A673 (cell line): ENCODE measurements at regions not wholly inside any gene's neighbourhood (a gene's known extent, or its start where the extent isn't known, plus 50 kb on each side); places are given as distances from the start of the nearest gene placed in this dataset.
"Not testable (repeated sequence)": the region's sequence is repeated elsewhere in the genome, so short reads cannot be mapped to it uniquely, and the experiment has no call there.

Source experiments
- BruUV-seq: library from RNA; stranded (reverse); fragments of 400-500 nt; replicated peaks from 2 replicates; lab custom pipeline; 2021; lab: Mats Ljungman, UMichigan
- CTCF ChIA-PET: fragments of 300-600 bp; sonication (Branson Sonifier 250); formaldehyde crosslinking; loops from one replicate; lab custom pipeline; 2022; ENCODE audit warnings: antibody characterized with exemption; lab: Charles Lee
- POLR2A ChIA-PET: fragments of 300-600 bp; sonication (Branson Sonifier 250); formaldehyde crosslinking; loops from one replicate; lab custom pipeline; 2022; ENCODE audit warnings: antibody characterized with exemption; ENCODE audit not compliant: low non-redundant PET; lab: Charles Lee
- DNase-seq: peaks from one replicate; pipeline ENCODE4 v3.0.0-alpha.2; 2015; ENCODE audit warnings: low spot score
- H3K27ac ChIP-seq: fragments of 200-600 bp; sonication (generic); 2 replicates; pipeline ENCODE4 v1.5.1; 2016; ENCODE audit warnings: mixed run types, low read depth, mild to moderate bottlenecking, mixed read lengths, antibody characterized with exemption, low read length; ENCODE audit not compliant: poor library complexity, severe bottlenecking
- H3K27me3 ChIP-seq: fragments of 200-600 bp; sonication (generic); replicated peaks from 2 replicates; pipeline ENCODE4 v1.6.1; 2017; ENCODE audit warnings: mixed run types, low read depth, mild to moderate bottlenecking, mixed read lengths, antibody characterized with exemption, low read length; ENCODE audit not compliant: insufficient read depth, poor library complexity
- H3K36me3 ChIP-seq: fragments of 200-600 bp; sonication (generic); 2 replicates; pipeline ENCODE4 v1.6.1; 2016; ENCODE audit warnings: mixed run types, mild to moderate bottlenecking, mixed read lengths, antibody characterized with exemption, low read length; ENCODE audit not compliant: insufficient read depth, poor library complexity, severe bottlenecking
- H3K4me1 ChIP-seq: fragments of 200-600 bp; sonication (generic); 2 replicates; pipeline ENCODE4 v1.6.1; 2017; ENCODE audit warnings: mixed run types, mild to moderate bottlenecking, mixed read lengths, antibody characterized with exemption, low read length; ENCODE audit not compliant: insufficient read depth, poor library complexity, severe bottlenecking
- H3K4me3 ChIP-seq: fragments of 200-600 bp; sonication (generic); 2 replicates; pipeline ENCODE4 v1.5.1; 2016; ENCODE audit warnings: low read depth, mixed run types, mild to moderate bottlenecking, mixed read lengths, low read length; ENCODE audit not compliant: poor library complexity, severe bottlenecking
- H3K9me3 ChIP-seq: fragments of 200-600 bp; sonication (generic); 2 replicates; pipeline ENCODE4 v1.6.1; 2016; ENCODE audit warnings: mixed run types, low read depth, mild to moderate bottlenecking, mixed read lengths, antibody characterized with exemption, low read length; ENCODE audit not compliant: poor library complexity, severe bottlenecking
- CTCF ChIP-seq: fragments of 300-800, 200-600 bp; sonication (generic); conservative IDR thresholded peaks from 2 replicates; pipeline ENCODE4 v1.5.1; 2017; ENCODE audit warnings: low read depth, mild to moderate bottlenecking, antibody characterized with exemption, low read length, moderate library complexity, mixed read lengths
- EZH2 ChIP-seq: fragments of 200-600 bp; sonication (generic); IDR thresholded peaks from 2 replicates; pipeline ENCODE4 v1.6.1; 2017; ENCODE audit warnings: borderline replicate concordance, low read depth, mild to moderate bottlenecking, mixed read lengths, antibody characterized with exemption, low read length; ENCODE audit not compliant: poor library complexity, severe bottlenecking
- intact Hi-C: fragments of 100-400 bp; cut with micrococcal nuclease; formaldehyde crosslinking; loops from one replicate; pipeline ENCODE4 v1.10.0; 2022; ENCODE audit not compliant: unreplicated experiment

- Histone ChIP-seq H3K36me3 (no peaks in the 10 kb centered on the region), H3K27me3 (no peaks in the 10 kb centered on the region), H3K4me3 (no peak overlapping the region), H3K27ac (no peak overlapping the region), H3K4me1 (no peaks in the 10 kb centered on the region), H3K9me3 (no peaks in the 10 kb centered on the region)
- BruUV-seq = no TSS peak
- no peak for TF ChIP-seq CTCF
- TF ChIP-seq EZH2 = no peak
- ChIA-PET CTCF (no interaction called here), POLR2A (no interaction called here)
- no peak for DNase-seq
- intact Hi-C loops = no loop called here
Observed at GRCh38 chr1:118481126-118481525, 296.1 kb upstream of the SPAG17 start.

GRCh38 chr1:118479351-118479750 lies 294.3 kb upstream of the SPAG17 start:
- no peaks in the 10 kb centered on the region for H3K4me1 ChIP-seq
- intact Hi-C loops = no loop called here
- no peaks in the 10 kb centered on the region for H3K9me3 ChIP-seq
- no peaks in the 10 kb centered on the region for H3K27me3 ChIP-seq
- ChIA-PET CTCF (no interaction called here), POLR2A (no interaction called here)
- no peak overlapping the region for H3K4me3 ChIP-seq
- no peaks in the 10 kb centered on the region for H3K36me3 ChIP-seq
- BruUV-seq = no TSS peak
- TF ChIP-seq CTCF = no peak
- TF ChIP-seq EZH2 = no peak
- DNase-seq = no peak
- H3K27ac ChIP-seq = no peak overlapping the region

- intact Hi-C loops = no loop called here
- no peak overlapping the region for H3K4me3 ChIP-seq
- H3K9me3 ChIP-seq = no peaks in the 10 kb centered on the region
- ChIA-PET CTCF (no interaction called here), POLR2A (no interaction called here)
- BruUV-seq = no TSS peak
- H3K27ac ChIP-seq = no peak overlapping the region
- H3K36me3 ChIP-seq = no peaks in the 10 kb centered on the region
- no peaks in the 10 kb centered on the region for H3K27me3 ChIP-seq
- no peaks in the 10 kb centered on the region for H3K4me1 ChIP-seq
- TF ChIP-seq EZH2 (no peak), CTCF (no peak)
- no peak for DNase-seq
Observed at GRCh38 chr1:118473825-118474224, 288.8 kb upstream of the SPAG17 start.

- intact Hi-C loops, H3K36me3 ChIP-seq, CTCF ChIA-PET, BruUV-seq, H3K27me3 ChIP-seq, H3K4me3 ChIP-seq, DNase-seq, POLR2A ChIA-PET, H3K27ac ChIP-seq, H3K4me1 ChIP-seq: not testable (repeated sequence)
- peaks cover 13% of the 10 kb centered on the region for H3K9me3 ChIP-seq
Observed at GRCh38 chr1:118464460-118464859, 279.4 kb upstream of the SPAG17 start.
